ENCODE measurements at regions not wholly inside any gene's neighbourhood (a gene's known extent, or its start where the extent isn't known, plus 50 kb on each side); places are given as distances from the start of the nearest gene placed in this dataset.
"Not testable (repeated sequence)": the region's sequence is repeated elsewhere in the genome, so short reads cannot be mapped to it uniquely, and the experiment has no call there.

DNA sequence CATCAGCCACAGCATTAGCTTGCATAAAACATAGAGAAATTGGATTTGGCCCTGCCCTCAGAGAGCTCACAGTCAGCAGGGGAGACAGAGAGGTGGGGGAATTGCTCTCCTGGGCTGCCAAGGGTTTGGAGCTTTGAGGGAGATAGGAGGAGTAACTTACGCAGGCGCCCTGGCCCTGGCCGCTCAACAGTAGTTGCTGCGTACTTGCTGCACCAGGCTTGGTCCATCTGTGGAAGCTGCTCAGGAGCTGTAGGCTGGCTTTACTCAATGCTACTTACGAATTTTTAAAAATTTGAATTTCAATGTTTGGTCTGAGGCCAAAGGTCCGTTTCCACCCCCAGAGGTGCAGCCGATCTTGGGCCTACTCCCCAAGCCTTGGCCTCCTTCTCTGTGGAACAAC, 83.3 kb downstream of the CPZ start:
- DNase-seq (ENCODE audit: low spot score): no peak

DNA sequence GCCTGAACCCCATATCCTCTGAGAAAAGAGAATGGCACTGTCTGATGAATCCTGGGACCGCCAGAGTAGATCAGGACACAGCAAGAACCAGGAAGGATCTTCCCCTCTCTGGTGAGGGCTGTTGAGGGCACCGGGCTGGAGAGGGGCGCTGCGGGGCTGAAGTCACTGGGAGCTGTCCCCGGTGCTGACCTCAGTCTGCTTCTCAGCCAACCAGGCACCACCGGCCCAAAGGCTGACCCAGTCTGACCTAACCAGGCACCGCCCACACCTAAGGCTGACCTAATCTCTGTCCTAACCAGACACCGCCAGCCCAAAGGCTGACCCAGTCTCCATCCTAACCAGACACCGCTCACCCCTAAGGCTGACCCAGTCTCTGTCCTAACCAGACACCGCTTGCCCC, 82.8 kb downstream of the CPZ start:
- DNase-seq (ENCODE audit: low spot score): no peak

DNA sequence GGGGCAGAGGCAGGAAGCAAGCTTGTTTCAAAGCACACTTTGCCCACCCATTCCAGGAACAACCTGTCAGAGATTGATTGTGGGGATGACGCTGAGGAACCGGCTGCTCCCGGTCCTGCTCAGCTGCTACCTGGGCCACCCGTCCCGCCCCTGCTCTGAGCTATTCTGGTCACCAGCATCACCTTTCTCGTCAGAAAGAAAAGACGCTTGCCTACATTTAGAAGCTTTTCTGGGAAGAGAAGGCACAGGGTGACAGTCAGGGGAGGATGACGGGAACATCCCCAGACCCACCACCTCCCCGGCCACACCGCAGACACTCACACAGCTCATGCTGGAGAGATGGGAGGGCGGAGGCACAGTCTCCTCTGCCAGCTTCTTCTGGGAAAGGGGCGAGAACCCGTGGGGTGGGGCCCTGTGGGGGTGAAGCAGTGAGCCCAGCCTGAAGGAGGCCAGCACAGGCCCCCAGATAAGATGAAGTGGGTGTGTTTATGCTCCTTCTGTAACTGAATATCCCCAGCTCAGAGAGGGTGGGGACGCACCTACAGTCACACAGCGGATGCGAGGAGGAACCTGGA, 81.8 kb downstream of the CPZ start:
- DNase-seq (ENCODE audit: low spot score): no peak

DNA sequence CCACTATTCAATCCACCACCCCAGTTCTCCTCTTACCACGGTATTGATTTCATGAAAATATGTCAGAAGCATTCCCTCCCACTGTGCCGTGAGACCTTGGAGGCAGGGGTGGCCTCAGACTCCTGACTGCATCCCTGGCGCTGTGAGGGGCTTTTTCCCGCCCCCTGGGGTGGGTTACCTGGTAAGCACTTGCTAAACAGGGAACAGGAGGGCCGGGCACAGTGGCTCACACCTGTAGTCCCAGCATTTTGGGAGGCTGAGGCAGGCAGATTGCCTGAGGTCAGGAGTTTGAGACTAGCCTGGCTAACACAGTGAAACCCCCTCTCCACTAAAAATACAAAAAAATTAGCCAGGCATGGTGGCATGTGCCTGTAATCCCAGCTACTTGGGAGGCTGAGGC, 80.5 kb downstream of the CPZ start:
- not testable (repeated sequence) for DNase-seq (ENCODE audit: low spot score)

DNA sequence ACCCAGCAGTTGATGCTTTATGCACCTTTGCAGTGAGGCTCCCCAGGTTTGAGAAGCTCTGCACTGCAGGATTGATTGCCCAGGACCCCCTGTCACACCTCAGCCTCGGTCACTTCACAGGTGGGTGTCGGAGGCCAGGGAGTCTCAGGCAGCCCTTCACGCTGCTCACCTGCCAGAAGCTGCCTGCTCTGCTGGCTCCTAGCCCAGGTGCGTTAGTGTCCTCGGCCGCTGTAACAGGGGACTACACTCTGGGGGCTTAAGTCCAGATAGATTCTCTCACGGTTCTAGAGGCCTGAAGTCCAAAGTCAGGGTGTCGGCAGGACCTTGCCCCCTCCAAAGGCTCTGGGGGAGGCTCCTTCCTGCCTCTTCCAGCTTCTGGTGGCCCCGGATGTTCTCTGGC, 79.9 kb downstream of the CPZ start:
- no peak for DNase-seq (ENCODE audit: low spot score)

DNA sequence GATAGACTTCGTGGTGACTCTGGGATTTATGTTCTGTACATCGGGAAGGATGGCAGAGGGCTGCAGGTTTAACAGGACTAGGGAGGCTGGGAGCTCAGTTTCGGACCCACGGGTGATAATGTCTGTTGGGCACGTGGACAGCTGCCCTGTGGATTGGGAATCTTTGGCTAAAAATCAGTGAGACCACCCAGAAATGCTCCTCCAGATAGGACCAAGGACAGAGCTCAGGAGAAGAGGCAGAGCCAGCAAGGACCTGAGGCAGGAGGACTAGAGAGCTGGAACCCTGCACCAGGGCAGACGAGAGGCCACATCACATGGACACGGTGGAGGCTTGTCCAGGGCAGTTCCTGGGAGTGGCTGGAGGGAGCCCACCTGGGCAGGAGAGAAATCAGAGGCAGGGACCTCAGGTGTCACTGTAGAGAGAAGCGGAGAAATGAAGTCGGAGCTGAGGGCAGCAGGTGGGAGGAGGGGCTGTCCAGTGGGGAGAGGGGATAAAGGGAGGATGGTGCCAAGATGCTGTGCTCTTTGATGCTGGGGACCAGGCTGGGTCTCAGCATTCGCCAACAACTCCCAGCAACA, 79.2 kb downstream of the CPZ start:
- DNase-seq (ENCODE audit: low spot score): no peak
